ENCODE measurements at regions not wholly inside any gene's neighbourhood (a gene's known extent, or its start where the extent isn't known, plus 50 kb on each side); places are given as distances from the start of the nearest gene placed in this dataset.

DNA sequence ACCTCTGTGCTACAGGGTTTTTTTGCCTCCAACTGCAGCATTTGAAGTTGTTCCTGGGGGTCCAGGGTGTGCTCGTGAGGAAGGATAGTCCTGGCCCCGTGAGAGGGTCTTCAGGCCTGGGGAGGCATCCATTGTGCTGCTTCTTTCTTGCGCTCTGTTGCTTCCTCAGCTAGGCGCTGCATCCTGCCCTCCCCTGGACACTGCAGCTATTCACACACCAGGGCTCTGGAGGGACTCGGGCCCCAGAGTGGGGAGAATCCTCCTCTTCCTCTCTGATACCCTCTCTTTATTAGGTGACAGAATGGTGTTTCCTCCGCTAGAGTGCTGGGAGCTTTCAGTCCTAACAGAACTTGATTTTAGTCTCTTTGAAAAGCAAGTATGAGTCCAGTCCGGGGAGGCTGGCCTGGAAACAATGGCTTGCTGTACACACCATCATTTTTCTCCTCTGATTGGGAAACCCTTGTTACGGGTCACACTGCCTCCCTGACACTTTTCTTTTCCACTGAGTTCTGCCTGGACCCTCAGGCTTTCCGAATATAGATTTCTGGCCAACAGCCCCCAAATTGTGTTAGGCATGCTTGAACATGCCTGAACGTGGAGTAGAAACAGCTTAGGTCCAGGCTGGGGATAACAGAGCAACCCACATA, 81.4 kb upstream of the ELAC2 start:
- TF ChIP-seq EZH2 (IDR thresholded peaks at IDR 0.05; ENCODE audit: low read depth, unreplicated experiment) (no peak), JUNB (IDR thresholded peaks at IDR 0.05; ENCODE audit: unreplicated experiment) (no peak), CTCF (conservative IDR thresholded peaks at IDR 0.05; ENCODE audit: low read depth in 2 of 2) (peak in 1 of 2 experiments; percentile 17; a peak in 1 of 4 replicates), POLR2AphosphoS5 (IDR thresholded peaks at IDR 0.05; ENCODE audit: low read depth) (no peak), NANOG (IDR thresholded peaks at IDR 0.05; ENCODE audit: borderline replicate concordance) (no peak), STAT1 (IDR thresholded peaks at IDR 0.05; ENCODE audit: unreplicated experiment) (no peak), EZH2phosphoT487 (IDR thresholded peaks at IDR 0.05; ENCODE audit: unreplicated experiment) (no peak), ZNF114 (CRISPR knock-in tag; IDR thresholded peaks at IDR 0.05) (no peak)
- TF ChIP-seq, protein P1, sequence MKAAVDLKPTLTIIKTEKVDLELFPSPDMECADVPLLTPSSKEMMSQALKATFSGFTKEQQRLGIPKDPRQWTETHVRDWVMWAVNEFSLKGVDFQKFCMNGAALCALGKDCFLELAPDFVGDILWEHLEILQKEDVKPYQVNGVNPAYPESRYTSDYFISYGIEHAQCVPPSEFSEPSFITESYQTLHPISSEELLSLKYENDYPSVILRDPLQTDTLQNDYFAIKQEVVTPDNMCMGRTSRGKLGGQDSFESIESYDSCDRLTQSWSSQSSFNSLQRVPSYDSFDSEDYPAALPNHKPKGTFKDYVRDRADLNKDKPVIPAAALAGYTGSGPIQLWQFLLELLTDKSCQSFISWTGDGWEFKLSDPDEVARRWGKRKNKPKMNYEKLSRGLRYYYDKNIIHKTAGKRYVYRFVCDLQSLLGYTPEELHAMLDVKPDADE (IDR thresholded peaks at IDR 0.05) = no peak
- TF ChIP-seq, protein P2, sequence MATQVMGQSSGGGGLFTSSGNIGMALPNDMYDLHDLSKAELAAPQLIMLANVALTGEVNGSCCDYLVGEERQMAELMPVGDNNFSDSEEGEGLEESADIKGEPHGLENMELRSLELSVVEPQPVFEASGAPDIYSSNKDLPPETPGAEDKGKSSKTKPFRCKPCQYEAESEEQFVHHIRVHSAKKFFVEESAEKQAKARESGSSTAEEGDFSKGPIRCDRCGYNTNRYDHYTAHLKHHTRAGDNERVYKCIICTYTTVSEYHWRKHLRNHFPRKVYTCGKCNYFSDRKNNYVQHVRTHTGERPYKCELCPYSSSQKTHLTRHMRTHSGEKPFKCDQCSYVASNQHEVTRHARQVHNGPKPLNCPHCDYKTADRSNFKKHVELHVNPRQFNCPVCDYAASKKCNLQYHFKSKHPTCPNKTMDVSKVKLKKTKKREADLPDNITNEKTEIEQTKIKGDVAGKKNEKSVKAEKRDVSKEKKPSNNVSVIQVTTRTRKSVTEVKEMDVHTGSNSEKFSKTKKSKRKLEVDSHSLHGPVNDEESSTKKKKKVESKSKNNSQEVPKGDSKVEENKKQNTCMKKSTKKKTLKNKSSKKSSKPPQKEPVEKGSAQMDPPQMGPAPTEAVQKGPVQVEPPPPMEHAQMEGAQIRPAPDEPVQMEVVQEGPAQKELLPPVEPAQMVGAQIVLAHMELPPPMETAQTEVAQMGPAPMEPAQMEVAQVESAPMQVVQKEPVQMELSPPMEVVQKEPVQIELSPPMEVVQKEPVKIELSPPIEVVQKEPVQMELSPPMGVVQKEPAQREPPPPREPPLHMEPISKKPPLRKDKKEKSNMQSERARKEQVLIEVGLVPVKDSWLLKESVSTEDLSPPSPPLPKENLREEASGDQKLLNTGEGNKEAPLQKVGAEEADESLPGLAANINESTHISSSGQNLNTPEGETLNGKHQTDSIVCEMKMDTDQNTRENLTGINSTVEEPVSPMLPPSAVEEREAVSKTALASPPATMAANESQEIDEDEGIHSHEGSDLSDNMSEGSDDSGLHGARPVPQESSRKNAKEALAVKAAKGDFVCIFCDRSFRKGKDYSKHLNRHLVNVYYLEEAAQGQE (IDR thresholded peaks at IDR 0.05; ENCODE audit: unreplicated experiment) = no peak
